GM18858 (cell line): ENCODE measurements at regions not wholly inside any gene's neighbourhood (a gene's known extent, or its start where the extent isn't known, plus 50 kb on each side); places are given as distances from the start of the nearest gene placed in this dataset.

Experiments
- ATAC-seq: cut with Tn5 transposase; IDR thresholded peaks from one replicate; pipeline ENCODE4 v1.9.1; 2021; ENCODE audit not compliant: unreplicated experiment

DNA sequence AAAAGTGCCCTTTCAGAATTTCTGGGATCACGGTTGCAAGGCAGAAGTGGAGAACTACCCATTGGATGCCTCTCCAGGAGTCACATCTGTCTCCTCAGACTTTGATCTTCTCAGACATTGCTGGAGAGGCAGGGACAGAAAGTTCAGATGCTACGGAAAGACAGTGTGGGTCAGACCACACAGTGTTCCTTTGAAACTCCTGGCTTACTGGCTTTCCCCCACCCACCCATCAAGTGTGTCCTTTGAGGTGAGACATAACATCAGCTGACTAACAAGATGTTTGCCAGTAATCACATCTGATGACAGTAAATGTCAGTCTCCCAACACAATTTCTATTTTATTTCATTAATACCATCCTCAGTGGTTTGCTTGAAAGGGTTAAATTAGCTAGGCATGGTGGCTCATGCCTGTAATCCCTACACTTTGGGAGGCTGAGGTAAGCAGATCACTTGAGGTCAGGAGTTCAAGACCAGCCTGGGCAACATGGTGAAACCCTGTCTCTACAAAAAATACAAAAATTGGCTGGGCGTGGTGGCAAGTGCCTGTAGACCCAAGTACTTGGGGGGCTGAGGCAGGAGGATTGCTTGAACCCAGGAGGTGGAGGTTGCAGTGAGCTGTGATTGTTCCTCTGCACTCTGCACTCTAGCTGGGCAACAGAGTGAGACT is 67.2 kb upstream of the SNX9 start:
- ATAC-seq = no peak

DNA sequence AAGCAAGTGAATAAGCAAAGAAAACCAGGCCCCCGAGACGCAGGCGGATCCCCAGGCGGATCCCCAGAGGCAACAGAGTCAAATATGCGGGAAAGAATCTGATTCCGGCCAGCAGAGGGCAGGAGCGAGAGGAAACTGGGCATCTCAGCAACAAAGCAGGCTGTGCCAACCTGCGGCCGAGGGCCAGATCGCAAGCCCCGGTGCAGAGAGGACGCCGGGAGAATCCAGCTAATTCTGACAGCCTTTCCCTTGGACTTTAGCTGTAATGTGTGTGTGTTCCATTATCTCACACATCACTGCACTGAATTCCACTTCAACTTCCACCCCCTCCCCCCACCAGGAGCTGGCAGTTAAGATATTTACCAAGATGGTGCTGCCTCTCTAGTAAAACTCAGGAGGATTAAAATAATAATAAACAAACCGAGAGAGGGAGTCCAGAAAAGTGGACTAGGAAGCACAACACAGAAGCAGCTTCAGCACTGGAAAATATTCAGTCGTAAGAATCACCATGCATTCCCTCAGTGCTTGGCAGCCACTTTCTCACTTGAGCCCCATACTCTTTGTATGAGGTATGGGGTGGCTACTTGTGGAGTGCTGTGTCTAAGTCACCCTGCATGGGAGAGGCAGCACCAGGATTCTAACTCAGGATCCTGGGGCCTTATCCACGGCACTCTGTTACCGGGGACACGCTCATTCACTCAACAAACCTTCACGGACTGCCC is 66.2 kb upstream of the SNX9 start:
- no peak for ATAC-seq

DNA sequence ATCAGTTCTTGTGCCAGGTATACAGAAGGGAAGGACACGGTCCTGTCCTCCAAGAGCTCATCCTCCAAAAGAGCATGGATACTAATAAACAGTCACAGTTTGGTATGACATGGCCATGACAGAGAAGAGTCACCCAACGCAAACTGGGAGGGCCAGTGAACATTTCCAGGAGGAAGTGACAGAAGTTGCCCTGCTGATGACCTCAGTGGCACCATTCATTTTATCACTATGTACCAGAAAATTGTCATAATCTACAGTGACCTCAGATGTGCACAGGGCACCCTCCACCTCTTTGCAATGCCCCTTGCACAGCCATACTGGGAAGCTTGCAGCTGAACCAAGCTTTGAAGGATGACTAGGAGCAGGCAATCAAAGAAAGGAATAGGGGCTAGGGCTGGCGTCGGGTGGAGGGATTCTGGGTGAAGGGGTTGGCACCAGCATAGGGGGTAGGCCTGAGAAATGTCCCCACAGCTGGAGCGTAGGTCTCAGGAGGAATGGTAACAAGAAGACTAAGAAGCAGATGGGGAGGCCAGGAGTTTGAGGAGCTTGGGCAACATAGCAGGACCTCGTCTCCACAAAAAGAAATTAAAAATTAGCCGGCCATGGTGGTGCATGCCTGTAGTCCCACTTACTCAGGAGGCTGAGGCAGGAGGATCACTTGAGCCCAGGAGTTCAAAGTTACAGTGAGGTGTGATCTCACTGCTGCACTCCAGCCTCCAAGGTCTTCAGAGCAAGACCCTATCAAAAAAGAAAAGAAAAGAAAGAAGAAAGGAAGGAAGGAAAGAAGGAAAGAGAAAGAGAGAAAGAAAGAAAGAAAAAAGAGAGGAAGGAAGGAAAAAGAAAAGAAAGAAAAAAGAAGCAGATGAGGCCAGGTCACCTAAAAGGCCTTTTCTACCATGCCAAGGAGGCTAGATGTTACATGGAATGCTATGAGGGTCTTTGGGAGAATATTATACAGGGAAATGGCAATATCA is 65.3 kb upstream of the SNX9 start:
- ATAC-seq = no peak

DNA sequence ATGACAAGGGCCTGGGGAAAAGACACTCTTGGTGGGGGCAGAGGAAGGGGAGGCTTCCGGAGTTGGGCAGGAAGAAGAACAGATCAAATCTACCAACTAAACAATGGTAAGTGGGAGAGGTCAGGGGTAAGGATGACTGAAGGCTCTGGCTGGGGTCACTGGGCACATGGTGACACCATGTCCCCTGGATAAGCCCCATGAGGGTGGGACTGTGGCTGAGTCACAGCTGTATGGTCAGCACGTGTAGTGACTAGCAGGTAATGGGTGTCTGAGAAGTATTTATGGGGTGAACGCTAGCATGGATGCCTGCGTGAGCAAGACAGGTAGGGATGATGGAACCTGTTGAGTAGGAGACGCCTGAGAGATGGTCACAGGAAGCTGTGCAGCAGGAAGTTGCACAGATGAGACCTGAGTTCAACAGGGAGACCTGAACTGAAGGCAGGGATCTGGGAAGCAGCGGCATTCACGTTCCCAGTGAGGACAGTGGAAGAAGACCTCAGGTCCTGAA is 64.5 kb upstream of the SNX9 start:
- ATAC-seq = no peak

DNA sequence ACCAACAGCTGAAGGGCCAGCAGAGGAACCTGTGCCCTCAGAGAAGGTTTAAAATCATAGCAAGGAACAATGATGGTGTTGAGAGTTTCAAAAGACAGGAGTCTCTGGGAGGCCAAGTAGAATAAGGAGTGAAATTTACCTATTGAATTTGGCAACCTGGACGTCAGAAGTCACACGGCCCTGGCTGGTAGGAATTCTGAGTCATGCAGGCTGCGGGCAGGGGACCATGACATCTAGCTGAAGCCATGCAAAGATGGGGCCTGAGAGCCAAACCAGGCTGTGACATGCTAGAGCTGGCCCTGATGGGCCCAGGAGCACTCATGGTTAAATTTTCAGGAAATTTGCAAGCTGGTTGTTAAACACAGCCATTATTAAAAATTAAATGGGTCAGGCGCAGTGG is 64.0 kb upstream of the SNX9 start:
- ATAC-seq = no peak

DNA sequence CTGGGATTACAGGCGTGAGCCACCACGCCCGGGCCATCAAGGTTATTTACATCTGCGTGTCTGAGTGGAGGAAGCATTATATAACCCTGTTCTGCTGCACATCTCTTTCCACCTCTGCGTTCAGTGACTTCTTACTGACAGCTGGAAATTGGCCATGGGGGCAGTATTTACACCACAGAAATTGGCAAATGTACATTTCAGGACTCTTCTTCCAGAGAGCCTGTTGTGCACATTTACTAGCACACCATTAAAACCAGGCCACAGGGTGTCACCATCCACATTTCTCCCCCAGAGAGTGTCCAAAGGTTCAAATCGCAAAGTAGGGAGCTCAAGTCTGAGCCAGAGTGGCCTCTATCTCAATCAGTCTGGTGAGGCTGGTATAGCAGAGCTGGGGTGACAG is 62.9 kb upstream of the SNX9 start:
- no peak for ATAC-seq

DNA sequence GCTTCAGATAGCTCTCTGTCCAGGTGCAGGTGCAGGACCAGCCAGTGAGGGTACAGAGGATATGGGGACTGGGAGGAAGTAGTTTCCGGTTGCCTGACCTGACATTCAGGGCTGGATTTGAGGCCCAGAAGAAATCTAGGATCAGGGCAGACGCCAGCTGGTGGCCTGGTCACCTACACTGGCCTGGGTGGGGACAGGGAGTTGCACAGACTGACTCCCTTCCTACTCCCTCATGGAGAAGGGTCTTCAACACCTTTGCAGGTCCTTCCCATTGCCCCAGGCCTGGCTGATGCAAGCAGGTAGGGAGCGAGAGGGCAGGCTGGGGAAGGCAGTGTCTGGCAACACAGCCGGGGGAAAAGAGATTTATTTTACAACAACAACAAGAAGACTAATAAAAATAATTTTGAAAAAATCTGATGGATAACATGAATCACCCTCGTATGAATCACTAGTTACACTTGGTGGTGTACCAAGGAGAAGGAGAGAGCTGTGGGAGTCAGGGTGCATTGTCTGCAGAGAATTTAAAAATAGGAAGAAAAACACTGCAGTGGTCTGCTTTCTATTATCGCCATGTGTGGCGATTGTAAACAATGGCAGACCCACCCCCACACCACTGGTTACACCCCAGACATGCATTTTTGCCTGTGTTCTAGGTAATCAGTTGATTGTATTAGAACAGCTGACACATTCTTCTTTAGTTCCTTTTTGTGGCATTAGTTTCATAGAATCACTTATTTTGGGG is 62.3 kb upstream of the SNX9 start:
- ATAC-seq = no peak

DNA sequence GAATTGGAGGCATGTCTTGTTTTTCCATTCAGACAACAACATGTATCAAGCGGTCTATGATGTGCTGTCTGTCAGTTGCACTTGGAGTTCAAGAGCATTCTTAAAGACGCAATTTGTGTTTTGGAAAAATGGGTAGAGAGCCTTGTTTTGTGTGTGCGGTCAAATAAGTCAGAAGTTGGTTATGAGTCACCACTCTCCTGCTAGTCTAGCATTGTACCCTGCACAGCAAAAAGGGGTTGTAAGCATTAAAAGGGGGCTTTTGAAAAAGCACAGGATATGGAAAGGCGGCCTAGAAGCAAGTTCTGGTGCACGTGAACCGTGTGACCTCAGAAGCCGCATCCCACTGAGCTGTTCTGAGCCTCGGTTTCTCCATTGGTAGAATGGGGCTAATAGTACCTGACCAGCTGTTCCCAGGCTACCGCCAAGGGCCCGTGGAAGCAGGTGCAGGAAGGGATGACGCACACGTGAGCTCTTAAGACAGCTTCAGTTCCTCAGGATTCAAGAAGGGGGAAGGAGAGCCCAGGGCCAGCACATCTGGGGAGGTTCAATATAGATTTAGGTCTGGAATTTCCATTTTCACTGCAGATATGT is 61.6 kb upstream of the SNX9 start:
- ATAC-seq = peak; percentile 41

DNA sequence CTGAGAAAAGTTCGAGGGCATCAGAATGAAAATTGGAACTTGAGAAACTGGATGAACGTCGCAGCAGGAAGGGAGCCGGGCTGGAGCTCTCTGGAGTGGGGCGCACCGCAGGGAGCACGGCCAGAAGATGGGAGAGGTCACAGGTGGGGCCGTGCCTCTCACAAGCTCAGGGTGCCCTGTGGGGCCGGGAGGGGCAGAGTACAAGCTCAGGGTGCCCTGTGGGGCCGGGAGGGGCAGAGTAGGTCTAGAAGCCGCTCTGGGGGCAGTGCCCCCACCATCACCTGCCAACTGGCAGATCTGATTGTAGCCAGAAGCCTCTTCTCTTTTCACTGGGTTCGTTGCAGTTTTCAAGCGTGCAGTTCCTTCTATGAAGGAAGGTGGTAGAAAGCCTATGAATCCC is 61.1 kb upstream of the SNX9 start:
- ATAC-seq = no peak

DNA sequence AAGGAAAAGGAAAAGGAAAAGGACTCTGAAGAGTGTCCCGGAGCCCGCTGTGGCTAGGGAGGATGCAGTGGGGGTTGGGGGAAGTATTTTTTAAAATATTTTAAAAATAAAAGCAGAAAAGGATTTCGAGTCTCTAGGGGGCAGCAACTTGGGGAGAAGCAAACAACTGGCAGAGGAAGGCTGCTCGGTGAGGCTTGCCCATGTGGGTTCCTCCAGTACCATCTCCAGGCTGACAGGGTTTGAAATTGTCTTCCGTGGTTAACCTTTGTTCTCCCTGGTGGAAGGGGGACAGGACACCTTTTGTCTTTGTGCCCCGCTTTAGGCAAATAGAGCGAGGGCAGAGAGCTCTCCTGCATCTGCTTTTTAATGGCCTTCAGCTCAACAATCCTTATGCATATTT is 60.4 kb upstream of the SNX9 start:
- no peak for ATAC-seq

DNA sequence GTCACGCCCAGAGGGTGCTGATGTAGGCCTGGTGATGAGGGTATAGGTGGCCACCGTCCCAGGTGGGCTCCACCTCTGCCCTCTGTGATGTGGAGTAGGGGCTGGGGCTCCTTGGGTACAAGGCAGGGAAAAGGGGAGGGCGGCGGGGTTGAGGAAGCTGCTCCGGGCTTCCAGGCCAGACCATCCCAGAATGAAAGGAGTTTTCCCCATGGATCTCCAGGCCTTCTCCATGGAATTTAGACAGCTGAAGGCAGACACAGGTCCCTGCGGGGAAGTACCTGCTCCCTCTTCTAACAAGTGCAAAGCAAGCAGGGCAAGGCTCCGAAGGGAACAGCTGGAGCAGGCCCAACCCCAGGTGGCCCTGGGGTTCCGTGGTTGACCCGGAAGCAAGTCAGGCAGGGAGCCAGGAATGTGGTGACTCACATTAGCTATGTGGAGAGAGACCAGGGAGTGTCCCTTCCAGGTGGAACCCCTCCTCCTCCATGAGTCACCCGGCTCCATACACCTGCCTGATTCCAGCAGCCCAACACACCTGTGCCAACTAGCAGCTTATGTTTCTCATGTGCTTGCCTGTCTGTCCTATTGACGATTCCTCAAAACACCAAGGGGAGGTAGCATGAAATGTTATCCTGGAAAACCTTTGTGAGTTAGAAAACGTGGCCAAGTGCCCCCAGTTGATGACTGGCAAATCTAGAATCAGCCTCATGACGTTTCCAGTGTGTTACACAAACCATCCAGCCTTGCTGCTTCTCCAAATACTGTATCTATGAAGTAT is 59.7 kb upstream of the SNX9 start:
- no peak for ATAC-seq

DNA sequence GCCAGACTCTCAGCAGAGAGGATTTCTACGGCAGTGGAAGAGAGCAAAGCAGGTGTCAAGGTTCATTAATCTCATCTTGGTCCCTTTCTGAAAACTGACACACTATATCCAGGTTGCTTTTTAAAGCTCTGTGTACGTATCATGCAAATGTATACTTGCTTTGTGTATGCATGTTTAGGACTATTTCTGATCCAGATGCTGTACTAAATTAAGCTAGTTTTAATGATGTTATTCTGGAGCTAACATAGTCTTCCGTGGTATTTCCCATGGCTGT is 59.2 kb upstream of the SNX9 start:
- no peak for ATAC-seq

DNA sequence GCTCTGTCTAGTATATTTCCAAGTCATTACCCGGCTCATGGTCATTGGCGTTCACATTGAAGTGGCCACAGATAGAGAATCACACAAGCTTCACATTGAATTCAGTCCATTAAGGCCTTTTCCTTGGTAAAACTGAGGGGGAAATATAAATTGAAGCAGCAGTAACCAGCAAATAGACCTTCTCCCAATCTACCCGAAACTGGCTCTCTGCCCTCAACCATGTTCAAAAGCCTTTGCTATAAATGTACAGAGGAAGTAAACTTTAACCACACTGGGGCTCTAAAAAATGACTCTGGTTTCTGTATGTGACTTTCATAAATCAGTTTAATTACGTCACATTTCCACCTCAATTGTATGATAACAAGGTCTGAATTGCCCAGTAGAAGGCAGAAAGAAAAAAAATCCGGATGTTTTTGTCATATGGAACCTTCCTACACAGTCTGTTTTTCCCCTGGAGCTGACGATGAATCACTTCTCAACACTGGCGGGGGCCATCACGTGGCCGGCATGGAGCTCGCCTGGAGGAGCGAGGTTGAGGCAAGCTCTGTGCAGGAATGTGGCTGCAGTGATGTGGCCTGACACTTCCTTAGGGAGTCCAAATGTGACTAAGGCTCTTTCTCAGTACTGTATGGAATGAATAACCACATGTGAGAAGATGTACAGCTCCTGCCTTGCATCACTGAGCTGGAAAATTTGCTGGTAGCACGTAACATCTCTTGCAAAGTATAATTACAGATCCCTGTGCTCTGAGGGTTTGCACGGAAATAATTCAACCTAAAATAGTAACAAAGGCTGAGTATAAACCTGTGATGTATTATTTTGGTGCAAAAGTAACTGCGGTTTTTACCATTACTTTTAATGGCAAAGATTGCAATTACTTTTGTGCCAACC is 58.6 kb upstream of the SNX9 start:
- peak; percentile 50 for ATAC-seq

DNA sequence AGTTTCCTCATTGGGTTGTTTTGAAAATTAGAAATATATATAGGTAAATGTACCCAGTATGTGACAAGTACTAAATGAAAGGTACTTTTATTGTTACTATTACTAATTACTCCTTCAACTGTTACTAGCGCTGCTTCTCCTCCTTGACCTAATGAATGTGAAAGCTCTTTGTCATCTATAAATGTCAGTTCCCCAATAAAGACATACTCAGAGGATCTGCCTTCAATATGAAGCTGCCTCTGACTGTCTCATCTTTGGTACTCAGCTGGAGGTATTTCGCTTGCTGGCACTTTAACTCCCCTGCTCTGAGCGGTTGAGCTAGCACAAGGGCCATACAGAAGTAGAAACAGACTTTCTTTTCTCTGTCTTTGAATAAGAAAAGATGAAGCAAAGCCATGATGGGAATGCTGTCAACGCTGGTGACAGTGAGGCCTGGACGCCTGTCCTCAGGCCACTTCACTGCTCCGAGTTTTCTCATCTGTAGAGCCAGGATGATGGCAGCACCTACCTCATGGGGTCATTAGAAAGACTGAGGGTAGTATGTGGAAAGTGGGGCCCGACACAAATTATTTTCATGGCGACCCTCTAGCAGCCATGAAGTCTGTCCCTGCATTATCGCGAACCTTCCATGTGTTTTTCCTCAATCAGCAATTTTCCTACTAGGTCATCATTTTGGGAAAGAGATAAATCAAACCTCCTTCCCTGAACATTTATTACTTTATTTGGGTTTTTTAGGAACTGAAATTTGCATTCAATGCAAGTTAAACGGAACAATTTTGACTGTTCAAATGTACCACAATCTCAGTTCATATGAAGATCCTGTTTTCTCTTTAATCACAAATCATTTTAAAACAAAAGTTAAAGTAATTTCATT is 55.9 kb upstream of the SNX9 start:
- ATAC-seq = no peak

DNA sequence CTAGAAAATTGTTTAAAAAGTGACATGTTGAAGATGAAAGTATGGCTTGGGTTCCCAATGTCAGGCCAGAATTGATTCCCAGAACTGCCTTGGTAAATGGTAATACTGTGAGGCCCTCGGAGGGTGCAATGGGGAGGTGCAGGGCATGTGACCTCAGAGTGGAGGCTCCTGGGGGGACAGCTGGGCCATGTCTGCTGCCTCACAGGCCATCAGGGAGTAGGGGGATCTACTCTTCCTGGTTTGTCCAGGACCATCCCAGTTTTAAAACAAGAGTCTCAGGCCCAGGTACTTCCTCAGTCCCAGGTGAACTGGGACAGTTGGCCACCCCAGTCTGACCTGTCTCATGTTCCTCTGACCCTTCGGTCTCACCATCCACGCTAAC is 55.3 kb upstream of the SNX9 start:
- no peak for ATAC-seq

DNA sequence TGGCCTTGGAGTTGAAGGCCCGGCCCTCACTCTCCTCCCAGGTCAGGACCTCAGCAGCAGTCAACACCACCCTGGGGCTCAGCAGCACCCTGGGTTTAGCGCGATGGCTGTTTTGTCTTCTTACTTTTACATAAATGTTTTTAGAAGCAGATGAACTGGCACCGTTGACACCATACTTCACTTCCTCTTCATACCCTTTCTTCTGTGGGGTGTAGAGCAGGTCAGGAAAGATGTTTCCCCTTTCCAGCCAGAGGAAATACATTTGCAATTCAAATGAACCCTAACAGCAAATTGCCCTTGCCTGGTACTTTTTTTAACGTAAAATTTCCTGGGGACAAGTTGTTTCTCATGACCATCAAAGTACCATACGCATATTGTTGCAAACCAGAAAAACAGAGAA is 54.7 kb upstream of the SNX9 start:
- no peak for ATAC-seq

DNA sequence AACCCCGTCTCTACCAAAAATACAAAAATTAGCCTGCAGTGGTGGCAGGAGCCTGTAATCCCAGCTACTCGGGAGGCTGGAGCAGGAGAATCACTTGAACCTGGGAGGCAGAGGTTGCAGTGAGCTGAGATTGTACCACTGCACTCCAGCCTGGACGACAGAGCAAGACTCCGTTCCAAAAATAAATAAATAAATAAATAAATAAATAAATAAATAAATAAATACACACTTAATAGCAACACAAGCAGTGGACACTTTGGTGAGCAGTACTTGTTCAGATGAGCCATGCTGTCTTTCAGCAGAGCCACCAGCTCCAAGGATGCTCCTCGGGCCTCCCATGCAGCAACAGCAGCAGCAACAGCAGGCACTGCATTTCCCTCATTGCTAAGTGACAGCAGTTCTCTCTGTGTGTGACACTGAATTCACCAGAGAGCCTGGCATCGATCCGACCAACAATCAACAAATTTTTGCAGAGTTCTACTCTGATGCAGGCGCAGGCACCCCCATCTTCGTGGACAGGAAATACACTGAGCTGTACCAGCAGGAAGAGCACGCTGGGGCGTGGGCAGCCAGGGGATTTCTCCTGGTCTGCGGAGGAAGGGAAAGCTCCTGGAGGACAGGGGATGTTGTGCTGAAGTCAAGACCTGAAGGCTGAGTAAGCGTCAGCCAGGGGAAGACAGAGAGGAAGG is 54.0 kb upstream of the SNX9 start:
- ATAC-seq = no peak
